SK-N-SH (cell line): ENCODE measurements at regions not wholly inside any gene's neighbourhood (a gene's known extent, or its start where the extent isn't known, plus 50 kb on each side); places are given as distances from the start of the nearest gene placed in this dataset.
A peak's percentile ranks its signal among the peaks of the same experiment; 100 is the strongest.
"Not testable (repeated sequence)": the region's sequence is repeated elsewhere in the genome, so short reads cannot be mapped to it uniquely, and the experiment has no call there.

Experiments
- CTCF ChIA-PET: fragments of 300-600, 350-600 bp; formaldehyde crosslinking; extraction: SDS; loops from one replicate; lab custom pipeline; 2021; lab: Yijun Ruan, JAX
- POLR2A ChIA-PET: fragments of 350-600 bp; sonication (Branson Sonifier 250); formaldehyde crosslinking; extraction: SDS; loops from one replicate; lab custom pipeline; 2020; ENCODE audit warnings: antibody characterized with exemption, inconsistent platforms; lab: Yijun Ruan, JAX
- DNase-seq: peaks from one replicate; pipeline ENCODE4 v3.0.0; 2012
- H2AFZ ChIP-seq: fragments of 200-600 bp; sonication (generic); 2 replicates; pipeline ENCODE4 v1.8.1; 2016; ENCODE audit warnings: antibody characterized with exemption, mild to moderate bottlenecking, low read depth
- H3F3A ChIP-seq: fragments of 200-600 bp; sonication (generic); replicated peaks from 2 replicates; pipeline ENCODE3; 2016; ENCODE audit warnings: antibody characterized with exemption, mild to moderate bottlenecking; ENCODE audit not compliant: insufficient read depth
- H3K27ac ChIP-seq, 2 experiments: fragments of 200-500 bp in 1 of 2; fragments of 200-600 bp in 1 of 2; sonication (Bioruptor generic) in 1 of 2; sonication (generic), shearing (Covaris generic) in 1 of 2; 2 replicates each; pipeline versions ENCODE4 v1.5.1 to v1.6.1; 2014 to 2016; ENCODE audit warnings: low read depth in 2 of 2, inconsistent platforms in 1 of 2, low read length in 1 of 2, mild to moderate bottlenecking in 1 of 2, mixed read lengths in 1 of 2
- H3K27me3 ChIP-seq: fragments of 200-600 bp; sonication (generic), shearing (Covaris generic); 2 replicates; pipeline ENCODE4 v1.6.1; 2016; ENCODE audit warnings: mixed run types; ENCODE audit not compliant: insufficient read depth
- H3K36me3 ChIP-seq, 2 experiments: fragments of 200-500 bp in 1 of 2; fragments of 200-600 bp in 1 of 2; sonication (Bioruptor generic) in 1 of 2; sonication (generic) in 1 of 2; replicated peaks in 1 of 2; 2 replicates each; pipeline versions ENCODE3 to v1.5.1; 2014 to 2016; ENCODE audit warnings: low read length in 1 of 2, mild to moderate bottlenecking in 1 of 2; ENCODE audit not compliant: insufficient read depth in 2 of 2, control insufficient read depth in 1 of 2
- H3K4me1 ChIP-seq, 2 experiments: fragments of 200-500 bp in 1 of 2; fragments of 200-600 bp in 1 of 2; sonication (Bioruptor generic) in 1 of 2; sonication (generic), shearing (Covaris generic) in 1 of 2; 2 replicates each; pipeline versions ENCODE4 v1.5.1 to v1.6.1; 2014 to 2016; ENCODE audit warnings: low read depth in 1 of 2, low read length in 1 of 2, mixed run types in 1 of 2; ENCODE audit not compliant: insufficient read depth in 2 of 2, control insufficient read depth in 1 of 2
- H3K4me2 ChIP-seq: fragments of 200-600 bp; sonication (generic), shearing (Covaris generic); 2 replicates; pipeline ENCODE4 v1.6.1; 2017; ENCODE audit warnings: mixed run types
- H3K4me3 ChIP-seq, 2 experiments: fragments of 200-500 bp in 1 of 2; fragments of 200-600 bp in 1 of 2; sonication (Bioruptor generic) in 1 of 2; sonication (generic), shearing (Covaris generic) in 1 of 2; 2 replicates each; pipeline versions ENCODE4 v1.5.1 to v1.8.1; 2014 to 2016; ENCODE audit warnings: low read depth in 2 of 2, inconsistent platforms in 1 of 2, low read length in 1 of 2, mild to moderate bottlenecking in 1 of 2, mixed read lengths in 1 of 2, moderate library complexity in 1 of 2
- H3K79me2 ChIP-seq: fragments of 200-600 bp; sonication (generic); 2 replicates; pipeline ENCODE4 v1.8.1; 2017; ENCODE audit warnings: mild to moderate bottlenecking; ENCODE audit not compliant: insufficient read depth
- H3K9ac ChIP-seq: fragments of 200-600 bp; sonication (generic); 2 replicates; pipeline ENCODE4 v1.6.1; 2017; ENCODE audit warnings: mixed run types
- H3K9me2 ChIP-seq: fragments of 200-600 bp; sonication (generic); 2 replicates; pipeline ENCODE4 v1.6.1; 2017; ENCODE audit warnings: mixed run types
- H3K9me3 ChIP-seq: fragments of 200-600 bp; sonication (generic); 2 replicates; pipeline ENCODE4 v1.6.1; 2017; ENCODE audit warnings: mixed run types, mild to moderate bottlenecking, moderate library complexity
- H4K20me1 ChIP-seq: fragments of 200-600 bp; sonication (generic); 2 replicates; pipeline ENCODE4 v1.6.1; 2017; ENCODE audit warnings: mild to moderate bottlenecking, mixed run types; ENCODE audit not compliant: insufficient read depth
- CHD2 ChIP-seq: fragments of 150-350 bp; IDR thresholded peaks from 2 replicates; pipeline ENCODE4 v1.6.1; 2018; ENCODE audit warnings: low read length; ENCODE audit not compliant: partially characterized antibody
- ELF1 ChIP-seq: IDR thresholded peaks from 2 replicates; pipeline ENCODE4 v1.4.0; 2012
- EP300 ChIP-seq, 2 experiments: IDR thresholded peaks; 2 replicates each; pipeline versions ENCODE4 v1.4.0 to v1.6.1; 2012; ENCODE audit warnings: borderline replicate concordance in 1 of 2, low read depth in 1 of 2, low read length in 1 of 2
- FOXJ3 ChIP-seq: sonication (generic); formaldehyde crosslinking; IDR thresholded peaks from 2 replicates; pipeline ENCODE4 v1.5.1; 2020; ENCODE audit warnings: mild to moderate bottlenecking, missing genetic modification reagents
- GABPA ChIP-seq: IDR thresholded peaks from 2 replicates; pipeline ENCODE4 v1.4.0; 2012; ENCODE audit warnings: low read depth, mild to moderate bottlenecking
- JUND ChIP-seq: IDR thresholded peaks from 2 replicates; pipeline ENCODE4 v1.4.0; 2012
- MXI1 ChIP-seq: IDR thresholded peaks from 2 replicates; pipeline ENCODE4 v1.6.1; 2012; ENCODE audit warnings: mild to moderate bottlenecking, low read depth, low read length, improper control_type of control experiment
- POLR2AphosphoS5 ChIP-seq: IDR thresholded peaks from 2 replicates; pipeline ENCODE4 v1.6.1; 2012; ENCODE audit warnings: low read depth, low read length
- RAD21 ChIP-seq: IDR thresholded peaks from 2 replicates; pipeline ENCODE4 v1.6.1; 2012; ENCODE audit warnings: mild to moderate bottlenecking, low read length
- RCOR1 ChIP-seq: fragments of 150-350 bp; IDR thresholded peaks from 2 replicates; pipeline ENCODE4 v1.6.1; 2017; ENCODE audit warnings: antibody characterized with exemption, low read length
- SIN3A ChIP-seq: IDR thresholded peaks from 2 replicates; pipeline ENCODE4 v1.6.1; 2012; ENCODE audit warnings: low read depth, mild to moderate bottlenecking, low read length, moderate library complexity, borderline replicate concordance
- SMC3 ChIP-seq: IDR thresholded peaks from 2 replicates; pipeline ENCODE4 v1.6.1; 2012; ENCODE audit warnings: low read depth, low read length, improper control_type of control experiment
- YY1 ChIP-seq: IDR thresholded peaks from 2 replicates; pipeline ENCODE4 v1.4.0; 2012; ENCODE audit warnings: low read depth, mild to moderate bottlenecking
- WGBS: methylation state at CpG from one replicate; pipeline ENCODE4 v1.1.6; 2017; ENCODE audit warnings: low lambda C conversion rate; 5-methylcytosine and 5-hydroxymethylcytosine counted together
- TF ChIP-seq, protein P1 (sequence below): fragments of 200-600 bp; sonication (generic); IDR thresholded peaks from 2 replicates; pipeline ENCODE4 v1.6.1; 2017; ENCODE audit warnings: antibody characterized with exemption, mild to moderate bottlenecking, moderate library complexity
- TF ChIP-seq, protein P2 (sequence below): IDR thresholded peaks from 2 replicates; pipeline ENCODE4 v1.4.0; 2012; ENCODE audit warnings: low read depth

DNA sequence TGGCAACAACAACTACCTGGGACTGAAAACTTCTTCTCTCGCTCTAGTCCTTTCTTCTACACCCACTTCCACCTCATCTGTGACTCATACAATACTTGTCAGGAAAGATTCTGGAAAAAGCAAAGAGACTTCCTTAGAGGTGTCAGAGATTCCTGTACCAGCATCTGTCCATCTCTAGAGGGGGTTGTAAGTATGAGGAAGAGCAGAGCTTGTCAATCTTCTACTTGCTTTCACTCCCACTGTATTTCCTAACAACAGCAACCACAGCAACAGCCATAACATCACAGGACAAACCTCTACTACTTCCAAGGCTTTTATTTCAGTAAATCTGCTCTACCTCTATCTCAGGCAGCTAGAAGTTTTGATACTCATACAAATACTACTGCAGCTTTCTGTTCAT lies 1479.5 kb downstream of the RPIA start:
- POLR2A ChIA-PET, H3K4me1 ChIP-seq, H3K4me3 ChIP-seq, H3K36me3 ChIP-seq, H3K9me3 ChIP-seq, H3K9ac ChIP-seq, H4K20me1 ChIP-seq, H3K4me2 ChIP-seq, H3K27me3 ChIP-seq, H2AFZ ChIP-seq, H3K79me2 ChIP-seq, H3K9me2 ChIP-seq, H3K27ac ChIP-seq, CTCF ChIA-PET, DNase-seq, H3F3A ChIP-seq: not testable (repeated sequence)
- 0% methylated on average over 1 of the region's 1 CpG for WGBS

DNA sequence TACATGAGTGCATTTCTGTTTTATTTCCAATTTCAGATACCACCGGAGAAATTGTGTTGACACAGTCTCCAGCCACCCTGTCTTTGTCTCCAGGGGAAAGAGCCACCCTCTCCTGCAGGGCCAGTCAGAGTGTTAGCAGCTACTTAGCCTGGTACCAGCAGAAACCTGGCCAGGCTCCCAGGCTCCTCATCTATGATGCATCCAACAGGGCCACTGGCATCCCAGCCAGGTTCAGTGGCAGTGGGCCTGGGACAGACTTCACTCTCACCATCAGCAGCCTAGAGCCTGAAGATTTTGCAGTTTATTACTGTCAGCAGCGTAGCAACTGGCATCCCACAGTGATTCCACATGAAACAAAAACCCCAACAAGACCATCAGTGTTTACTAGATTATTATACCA lies 1481.6 kb downstream of the RPIA start:
- H2AFZ ChIP-seq, H3K9ac ChIP-seq, H3K4me2 ChIP-seq, H3F3A ChIP-seq, POLR2A ChIA-PET, H3K27me3 ChIP-seq, CTCF ChIA-PET, H3K36me3 ChIP-seq, H3K9me2 ChIP-seq, H3K27ac ChIP-seq, DNase-seq, H3K9me3 ChIP-seq, H4K20me1 ChIP-seq, H3K4me1 ChIP-seq, H3K79me2 ChIP-seq, H3K4me3 ChIP-seq: not testable (repeated sequence)
- 0% methylated on average over 2 of the region's 2 CpGs for WGBS

DNA sequence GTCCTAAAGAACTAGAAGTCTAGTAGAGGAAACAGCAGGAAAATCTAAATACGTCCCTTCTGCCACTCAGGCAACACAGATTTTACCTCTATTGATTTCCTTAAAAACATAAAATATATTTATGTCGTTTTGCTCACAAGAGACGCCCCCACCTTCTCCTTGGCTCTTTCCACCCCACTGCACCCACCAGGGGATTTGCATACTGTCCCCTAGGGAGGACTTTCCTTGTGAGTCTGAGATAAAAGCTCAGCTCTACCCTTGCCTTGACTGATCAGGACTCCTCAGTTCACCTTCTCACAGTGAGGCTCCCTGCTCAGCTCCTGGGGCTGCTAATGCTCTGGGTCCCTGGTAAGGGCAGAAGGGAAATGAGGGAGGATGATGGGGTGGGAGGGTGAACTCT lies 1488.1 kb downstream of the RPIA start:
- POLR2A ChIA-PET, H3K27me3 ChIP-seq, H4K20me1 ChIP-seq, H3K9ac ChIP-seq, H3K4me2 ChIP-seq, DNase-seq, H3K79me2 ChIP-seq, H3K4me1 ChIP-seq, H3K4me3 ChIP-seq, H3F3A ChIP-seq, CTCF ChIA-PET, H2AFZ ChIP-seq, H3K9me2 ChIP-seq, H3K9me3 ChIP-seq, H3K27ac ChIP-seq, H3K36me3 ChIP-seq: not testable (repeated sequence)
- WGBS, result 0% methylated on average over 3 of the region's 3 CpGs

DNA sequence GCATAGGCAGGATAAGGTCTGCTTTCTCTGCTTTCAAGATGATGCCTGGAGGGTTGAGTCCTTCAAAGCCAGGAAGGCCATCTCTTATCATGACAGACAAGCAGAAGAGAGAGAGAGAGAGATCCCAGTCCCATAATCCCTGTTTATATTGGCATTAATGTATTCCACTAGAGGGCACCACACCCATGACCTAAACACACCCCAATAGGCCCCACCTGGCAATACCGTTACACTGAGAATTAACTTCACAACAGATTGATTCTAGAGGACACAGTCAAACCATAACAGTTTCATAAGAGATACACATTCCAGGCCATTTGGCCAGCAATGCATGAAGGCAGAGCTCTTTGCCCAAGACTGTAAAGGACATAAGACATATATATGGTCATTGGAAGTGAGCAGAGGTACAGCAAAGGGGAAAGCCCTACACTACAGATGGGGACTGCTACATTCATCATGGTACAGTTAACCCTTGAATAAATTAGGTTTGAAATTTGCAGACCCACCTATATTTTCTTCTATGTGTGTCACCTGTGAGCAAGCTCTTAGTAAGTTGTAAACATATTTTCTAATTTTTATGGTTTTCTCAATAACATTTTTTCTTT lies 1516.1 kb downstream of the RPIA start:
- H3K4me1 ChIP-seq, result no peaks in the 10 kb centered on the region
- H3K36me3 ChIP-seq, result no peaks in the 10 kb centered on the region
- ChIA-PET POLR2A (no interaction called here), CTCF (interaction anchor here (1.1 kb wide), 1 partner anchor 13 kb away, joined by 3 read pairs; no protein-coding TSS in a partner anchor)
- 0% methylated on average over 1 of the region's 1 CpG for WGBS
- H2AFZ ChIP-seq, result no peak overlapping the region
- H4K20me1 ChIP-seq, result no peaks in the 10 kb centered on the region
- DNase-seq, result peak; percentile 20
- no peak overlapping the region for H3K9ac ChIP-seq
- H3K9me2 ChIP-seq, result no peaks in the 10 kb centered on the region
- H3K4me3 ChIP-seq, result no peak overlapping the region
- no peak overlapping the region for H3K4me2 ChIP-seq
- no peaks in the 10 kb centered on the region for H3F3A ChIP-seq
- no peaks in the 10 kb centered on the region for H3K9me3 ChIP-seq
- no peaks in the 10 kb centered on the region for H3K27me3 ChIP-seq
- H3K79me2 ChIP-seq, result no peaks in the 10 kb centered on the region
- no peak overlapping the region for H3K27ac ChIP-seq
- no peak for TF ChIP-seq SIN3A
- TF ChIP-seq, protein P1, sequence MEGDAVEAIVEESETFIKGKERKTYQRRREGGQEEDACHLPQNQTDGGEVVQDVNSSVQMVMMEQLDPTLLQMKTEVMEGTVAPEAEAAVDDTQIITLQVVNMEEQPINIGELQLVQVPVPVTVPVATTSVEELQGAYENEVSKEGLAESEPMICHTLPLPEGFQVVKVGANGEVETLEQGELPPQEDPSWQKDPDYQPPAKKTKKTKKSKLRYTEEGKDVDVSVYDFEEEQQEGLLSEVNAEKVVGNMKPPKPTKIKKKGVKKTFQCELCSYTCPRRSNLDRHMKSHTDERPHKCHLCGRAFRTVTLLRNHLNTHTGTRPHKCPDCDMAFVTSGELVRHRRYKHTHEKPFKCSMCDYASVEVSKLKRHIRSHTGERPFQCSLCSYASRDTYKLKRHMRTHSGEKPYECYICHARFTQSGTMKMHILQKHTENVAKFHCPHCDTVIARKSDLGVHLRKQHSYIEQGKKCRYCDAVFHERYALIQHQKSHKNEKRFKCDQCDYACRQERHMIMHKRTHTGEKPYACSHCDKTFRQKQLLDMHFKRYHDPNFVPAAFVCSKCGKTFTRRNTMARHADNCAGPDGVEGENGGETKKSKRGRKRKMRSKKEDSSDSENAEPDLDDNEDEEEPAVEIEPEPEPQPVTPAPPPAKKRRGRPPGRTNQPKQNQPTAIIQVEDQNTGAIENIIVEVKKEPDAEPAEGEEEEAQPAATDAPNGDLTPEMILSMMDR, result peak; percentile 63
- no peak for TF ChIP-seq MXI1
- TF ChIP-seq EP300 (IDR thresholded peaks at IDR 0.05; ENCODE audit: borderline replicate concordance in 1 of 2, low read depth in 1 of 2, low read length in 1 of 2), result no peak
- TF ChIP-seq SMC3, result peak; percentile 38
- no peak for TF ChIP-seq POLR2AphosphoS5
- TF ChIP-seq ELF1, result no peak
- no peak for TF ChIP-seq RCOR1
- no peak for TF ChIP-seq CHD2
- TF ChIP-seq, protein P2, sequence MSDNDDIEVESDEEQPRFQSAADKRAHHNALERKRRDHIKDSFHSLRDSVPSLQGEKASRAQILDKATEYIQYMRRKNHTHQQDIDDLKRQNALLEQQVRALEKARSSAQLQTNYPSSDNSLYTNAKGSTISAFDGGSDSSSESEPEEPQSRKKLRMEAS, result no peak
- no peak for TF ChIP-seq GABPA
- TF ChIP-seq FOXJ3 (CRISPR knock-in tag), result no peak
- no peak for TF ChIP-seq JUND
- TF ChIP-seq RAD21, result peak; percentile 48
- no peak for TF ChIP-seq YY1
